Ishikawa (cell line): ENCODE measurements at regions not wholly inside any gene's neighbourhood (a gene's known extent, or its start where the extent isn't known, plus 50 kb on each side); places are given as distances from the start of the nearest gene placed in this dataset.

Source experiments
- CEBPB ChIP-seq: IDR thresholded peaks from 2 replicates; pipeline ENCODE4 v1.6.1; 2012
- CREB1 ChIP-seq: IDR thresholded peaks from 2 replicates; pipeline ENCODE4 v1.6.1; 2012; ENCODE audit warnings: low read depth
- EGR1 ChIP-seq: IDR thresholded peaks from 2 replicates; pipeline ENCODE4 v1.6.1; 2012
- EP300 ChIP-seq: IDR thresholded peaks from 2 replicates; pipeline ENCODE4 v1.6.1; 2012; ENCODE audit warnings: borderline replicate concordance
- FOXM1 ChIP-seq: IDR thresholded peaks from 2 replicates; pipeline ENCODE4 v1.6.1; 2012; ENCODE audit warnings: low read depth, borderline replicate concordance
- NFIC ChIP-seq: IDR thresholded peaks from 2 replicates; pipeline ENCODE4 v1.6.1; 2012
- RAD21 ChIP-seq: IDR thresholded peaks from 2 replicates; pipeline ENCODE4 v1.6.1; 2012; ENCODE audit warnings: low read depth
- REST ChIP-seq: IDR thresholded peaks from 2 replicates; pipeline ENCODE4 v1.6.1; 2012; ENCODE audit warnings: low read depth, mild to moderate bottlenecking
- TAF1 ChIP-seq: IDR thresholded peaks from 2 replicates; pipeline ENCODE4 v1.6.1; 2012; ENCODE audit warnings: low read depth, mild to moderate bottlenecking
- TCF12 ChIP-seq: IDR thresholded peaks from 2 replicates; pipeline ENCODE4 v1.6.1; 2012; ENCODE audit warnings: low read depth
- TEAD4 ChIP-seq: IDR thresholded peaks from 2 replicates; pipeline ENCODE4 v1.6.1; 2012
- YY1 ChIP-seq: IDR thresholded peaks from 2 replicates; pipeline ENCODE4 v1.6.1; 2012; ENCODE audit warnings: low read depth
- ZBTB7A ChIP-seq: IDR thresholded peaks from 2 replicates; pipeline ENCODE4 v1.6.1; 2012; ENCODE audit warnings: low read depth
- TF ChIP-seq, protein P1 (sequence below): IDR thresholded peaks from 2 replicates; pipeline ENCODE4 v1.6.1; 2012
- TF ChIP-seq, protein P2 (sequence below): IDR thresholded peaks from 2 replicates; pipeline ENCODE4 v1.6.1; 2012

- TF ChIP-seq, protein P1, sequence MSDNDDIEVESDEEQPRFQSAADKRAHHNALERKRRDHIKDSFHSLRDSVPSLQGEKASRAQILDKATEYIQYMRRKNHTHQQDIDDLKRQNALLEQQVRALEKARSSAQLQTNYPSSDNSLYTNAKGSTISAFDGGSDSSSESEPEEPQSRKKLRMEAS, result no peak
- TF ChIP-seq TCF12 (no peak), TAF1 (no peak), CREB1 (no peak), YY1 (no peak), RAD21 (no peak), ZBTB7A (no peak), EGR1 (no peak), CEBPB (no peak), EP300 (no peak)
- TF ChIP-seq, protein P2, sequence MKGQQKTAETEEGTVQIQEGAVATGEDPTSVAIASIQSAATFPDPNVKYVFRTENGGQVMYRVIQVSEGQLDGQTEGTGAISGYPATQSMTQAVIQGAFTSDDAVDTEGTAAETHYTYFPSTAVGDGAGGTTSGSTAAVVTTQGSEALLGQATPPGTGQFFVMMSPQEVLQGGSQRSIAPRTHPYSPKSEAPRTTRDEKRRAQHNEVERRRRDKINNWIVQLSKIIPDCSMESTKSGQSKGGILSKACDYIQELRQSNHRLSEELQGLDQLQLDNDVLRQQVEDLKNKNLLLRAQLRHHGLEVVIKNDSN, result no peak
These were observed 545.0 kb downstream of the SLCO4C1 start for GRCh38 chr5:101751105-101751504.

DNA sequence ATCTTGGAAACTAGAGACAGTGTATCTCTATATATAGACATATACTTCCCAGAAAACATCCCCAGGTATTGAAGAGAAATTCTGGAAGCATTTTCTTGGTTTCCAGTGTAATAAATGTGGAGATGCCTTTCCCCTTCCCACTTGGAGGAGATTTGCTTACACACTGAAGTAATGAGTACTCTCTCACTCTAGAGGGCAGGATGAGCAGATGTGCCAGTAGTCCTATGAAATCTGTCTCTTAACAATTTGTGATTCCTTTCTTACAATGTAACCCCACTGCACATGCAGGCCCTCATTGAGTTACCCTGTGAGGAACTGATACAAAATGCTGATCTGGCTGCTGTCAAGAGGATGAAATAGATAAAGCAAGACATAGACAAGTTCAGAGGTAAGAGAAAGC lies 567.2 kb downstream of the SLCO4C1 start:
- TF ChIP-seq TAF1 (no peak), CREB1 (no peak), EGR1 (no peak)

GRCh38 chr5:101721543-101721942 lies 574.5 kb downstream of the SLCO4C1 start:
- TF ChIP-seq TEAD4 (no peak), TAF1 (no peak), NFIC (no peak), ZBTB7A (no peak), TCF12 (no peak), YY1 (no peak), CEBPB (no peak), EGR1 (no peak), EP300 (no peak), RAD21 (no peak), CREB1 (no peak), FOXM1 (no peak), REST (no peak)
- TF ChIP-seq, protein P1, result no peak
- TF ChIP-seq, protein P2, result no peak

GRCh38 chr5:101720033-101720432 lies 576.1 kb downstream of the SLCO4C1 start:
- TF ChIP-seq RAD21 (no peak), YY1 (no peak), CEBPB (no peak), FOXM1 (no peak), EP300 (no peak), TEAD4 (no peak)

DNA sequence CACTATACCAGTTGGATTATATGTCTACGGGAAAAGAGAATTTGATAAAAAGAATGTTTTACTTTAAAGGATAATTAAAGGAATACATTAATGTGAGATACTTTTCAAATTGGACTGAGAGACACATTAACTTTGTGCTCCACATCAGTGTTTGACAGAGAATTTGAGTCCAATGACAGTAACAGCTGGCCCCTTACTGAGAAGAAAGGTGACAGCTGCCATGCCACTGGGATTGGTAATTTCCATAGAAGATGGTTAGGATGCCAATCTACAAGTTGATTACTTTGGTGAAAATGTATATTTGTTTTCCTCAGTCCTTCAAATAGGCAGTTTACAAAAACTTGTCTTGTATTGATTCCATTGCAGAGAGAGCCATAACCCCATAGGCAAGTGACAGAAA lies 578.4 kb downstream of the SLCO4C1 start:
- no peak for TF ChIP-seq NFIC
- no peak for TF ChIP-seq ZBTB7A
- TF ChIP-seq EGR1, result no peak
- TF ChIP-seq TCF12, result no peak
- no peak for TF ChIP-seq CREB1
- no peak for TF ChIP-seq YY1
- TF ChIP-seq RAD21, result no peak
- TF ChIP-seq, protein P2, result no peak
- no peak for TF ChIP-seq FOXM1
- TF ChIP-seq REST, result no peak

DNA sequence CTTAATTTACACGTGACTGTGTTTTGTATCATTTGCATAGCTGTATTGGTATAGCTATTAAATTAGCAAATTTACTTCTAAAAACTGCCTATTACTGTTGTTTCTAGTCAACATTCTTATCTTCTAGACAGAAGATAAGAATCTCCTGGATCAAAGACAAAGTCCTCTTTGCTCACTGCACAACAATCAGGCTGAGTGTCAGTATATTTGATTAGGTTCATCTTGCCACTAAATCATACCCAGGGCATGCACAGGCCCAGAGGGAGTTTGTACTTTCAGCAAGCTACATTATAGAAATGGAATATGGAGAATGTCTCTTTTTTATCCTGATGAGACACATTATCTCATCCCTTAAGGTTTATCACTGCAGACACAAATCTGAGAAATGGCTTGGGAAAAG lies 579.1 kb downstream of the SLCO4C1 start:
- no peak for TF ChIP-seq FOXM1
- no peak for TF ChIP-seq YY1
- TF ChIP-seq TEAD4, result no peak
- TF ChIP-seq CREB1, result no peak
- no peak for TF ChIP-seq RAD21
- no peak for TF ChIP-seq NFIC
- TF ChIP-seq, protein P2, result no peak
- no peak for TF ChIP-seq ZBTB7A
- TF ChIP-seq EGR1, result no peak
- TF ChIP-seq, protein P1, result no peak
- no peak for TF ChIP-seq TCF12
- TF ChIP-seq EP300, result no peak
- no peak for TF ChIP-seq CEBPB
- TF ChIP-seq TAF1, result no peak
- TF ChIP-seq REST, result no peak
